HG03439 (cell line): ENCODE measurements at regions not wholly inside any gene's neighbourhood (a gene's known extent, or its start where the extent isn't known, plus 50 kb on each side); places are given as distances from the start of the nearest gene placed in this dataset.
A peak's percentile ranks its signal among the peaks of the same experiment; 100 is the strongest.

ENCODE experiments used
- ATAC-seq: cut with Tn5 transposase; IDR thresholded peaks from one replicate; pipeline ENCODE4 v1.9.1; 2021; ENCODE audit warnings: mild to moderate bottlenecking, moderate library complexity; ENCODE audit not compliant: unreplicated experiment

GRCh38 chr2:34098256-34098655, 499.2 kb upstream of the FAM98A start:
- no peak for ATAC-seq

GRCh38 chr2:34096562-34097171, 497.6 kb upstream of the FAM98A start:
- ATAC-seq: peak; percentile 79

DNA sequence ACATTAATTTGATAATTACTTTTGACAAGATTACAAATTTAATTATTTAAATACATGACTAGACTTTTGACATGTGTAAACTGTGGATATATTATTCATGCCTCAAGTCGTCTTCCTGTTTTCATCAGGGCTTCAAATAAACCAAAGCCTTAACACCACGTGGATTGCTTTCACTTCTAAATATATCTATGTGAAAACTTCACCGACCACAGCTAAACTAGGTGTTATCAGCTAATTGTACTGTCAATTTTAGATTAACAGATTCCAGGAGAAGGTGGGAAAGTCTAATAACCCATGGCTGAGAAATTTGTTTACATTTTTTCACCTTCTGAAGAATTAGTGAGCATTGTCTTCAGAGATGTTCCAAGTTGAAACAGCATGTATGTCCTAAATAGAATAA, 494.7 kb upstream of the FAM98A start:
- ATAC-seq: no peak

DNA sequence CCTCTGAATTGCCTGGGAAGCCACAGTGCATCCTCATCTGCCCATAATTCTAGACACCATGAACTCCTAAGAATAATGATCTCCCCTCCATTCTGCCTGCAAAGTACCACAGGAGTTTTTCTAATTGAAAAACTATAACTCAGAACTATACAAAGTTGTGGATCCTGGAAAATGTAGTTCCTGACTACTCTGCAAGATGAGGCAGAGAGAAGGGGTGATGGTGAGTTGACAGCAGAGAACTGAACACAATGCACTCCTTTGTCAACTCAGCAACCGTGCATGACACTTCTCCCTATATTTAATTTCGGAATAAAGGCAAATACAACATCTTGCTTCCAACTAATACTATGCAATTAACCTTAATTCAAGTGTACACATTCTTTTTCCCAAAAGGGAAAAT, 471.1 kb upstream of the FAM98A start:
- ATAC-seq: no peak

DNA sequence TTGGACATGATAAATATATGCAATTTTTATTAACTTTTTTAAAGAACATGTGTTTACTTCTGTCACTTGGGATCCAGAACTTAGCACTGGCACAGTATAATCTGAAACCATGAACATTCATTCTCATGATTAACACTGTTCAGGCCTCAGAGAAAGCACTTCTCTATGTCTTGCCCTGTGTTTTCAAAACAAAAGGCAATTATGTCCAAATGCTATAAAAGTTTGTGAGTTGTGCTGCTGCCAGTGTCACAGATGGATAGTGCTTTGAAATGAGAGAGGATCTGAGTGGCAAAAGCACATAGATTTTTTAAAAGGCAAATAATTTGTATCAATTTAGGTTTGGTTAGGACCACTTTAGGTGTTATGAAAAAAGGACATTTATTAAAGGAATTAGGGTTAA, 470.5 kb upstream of the FAM98A start:
- no peak for ATAC-seq

- ATAC-seq: no peak
These were observed 451.3 kb upstream of the FAM98A start for GRCh38 chr2:34050413-34050812.

DNA sequence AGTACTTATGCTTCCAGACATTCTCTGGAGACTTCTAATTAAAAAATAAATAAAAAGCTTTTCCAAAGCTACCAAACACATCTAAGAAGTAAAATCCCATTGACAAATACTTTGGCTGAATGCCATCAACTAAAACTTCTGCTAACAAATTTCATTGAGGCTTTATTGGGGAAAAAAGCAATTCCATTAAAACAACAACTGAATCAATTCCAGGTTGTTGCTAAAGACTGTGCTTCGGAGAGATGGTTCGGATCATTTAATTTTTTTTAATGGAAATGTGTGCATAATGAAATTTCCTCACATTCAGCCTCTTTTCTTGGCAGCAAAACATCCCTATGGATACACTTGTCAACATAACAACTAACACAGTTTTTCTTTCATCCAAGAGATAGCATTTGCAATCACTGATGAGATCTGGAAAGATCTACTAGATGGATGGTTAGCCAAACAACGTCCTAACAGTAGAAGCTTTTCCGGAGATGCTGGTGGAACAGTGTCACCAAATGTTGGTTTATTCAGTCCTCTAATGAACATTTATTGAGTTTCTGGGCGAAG, 446.1 kb upstream of the FAM98A start:
- ATAC-seq: no peak

DNA sequence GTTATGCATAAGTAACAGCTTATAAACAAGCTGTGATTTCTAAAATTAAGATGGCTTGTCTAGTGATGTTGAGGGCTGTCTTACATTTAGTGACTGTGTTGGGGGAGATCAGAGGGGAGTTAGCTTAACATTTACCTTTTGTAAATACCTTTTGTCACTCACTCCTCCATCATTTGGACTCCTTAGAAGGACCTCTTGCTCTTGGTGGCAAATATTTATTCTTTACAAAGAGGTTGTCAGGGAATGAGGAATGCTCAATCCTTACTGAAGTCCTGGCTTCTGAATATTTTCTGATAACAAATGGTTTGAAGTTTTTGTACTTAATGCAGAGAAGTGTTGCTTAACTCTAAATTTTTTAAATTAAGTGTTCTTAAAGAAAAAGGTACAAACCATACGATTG, 438.8 kb upstream of the FAM98A start:
- no peak for ATAC-seq

DNA sequence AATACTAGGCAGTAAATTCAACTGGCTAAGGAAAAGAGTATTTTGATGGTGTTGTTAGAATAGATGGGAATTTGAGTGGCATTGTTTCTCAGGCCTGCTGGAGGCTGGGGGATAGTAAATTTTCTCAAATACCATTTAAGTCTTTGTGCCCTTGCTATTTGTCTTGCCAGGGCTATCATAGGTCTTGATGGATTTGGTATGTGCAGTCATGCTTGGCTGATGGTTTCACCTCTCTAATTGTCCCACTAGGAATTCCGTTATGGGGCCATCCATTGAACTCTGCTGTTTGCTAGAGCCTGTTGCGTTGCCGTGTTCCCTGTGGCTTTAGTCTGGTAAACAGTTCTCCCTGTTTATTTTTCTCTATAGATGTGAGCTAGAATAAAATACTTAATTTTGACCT, 438.1 kb upstream of the FAM98A start:
- ATAC-seq: no peak

DNA sequence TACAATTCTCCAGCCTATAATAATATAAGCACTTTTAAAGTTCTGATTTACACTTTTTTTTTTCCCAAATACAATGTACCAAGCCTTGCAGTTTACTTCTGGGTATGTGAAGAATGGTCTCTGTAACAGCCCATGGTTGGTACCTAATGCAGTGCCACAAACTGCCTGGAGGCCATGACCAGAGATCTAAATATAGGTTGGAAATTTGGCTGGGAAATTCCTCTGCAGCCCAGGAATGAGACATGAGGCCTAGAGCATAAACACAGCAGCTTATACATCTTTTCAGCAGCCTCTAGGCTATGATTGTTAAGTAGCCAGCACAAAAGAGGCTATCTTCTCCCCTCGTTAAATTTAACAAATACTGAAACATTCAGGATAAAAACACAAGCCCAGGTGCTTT, 432.0 kb upstream of the FAM98A start:
- ATAC-seq: no peak

DNA sequence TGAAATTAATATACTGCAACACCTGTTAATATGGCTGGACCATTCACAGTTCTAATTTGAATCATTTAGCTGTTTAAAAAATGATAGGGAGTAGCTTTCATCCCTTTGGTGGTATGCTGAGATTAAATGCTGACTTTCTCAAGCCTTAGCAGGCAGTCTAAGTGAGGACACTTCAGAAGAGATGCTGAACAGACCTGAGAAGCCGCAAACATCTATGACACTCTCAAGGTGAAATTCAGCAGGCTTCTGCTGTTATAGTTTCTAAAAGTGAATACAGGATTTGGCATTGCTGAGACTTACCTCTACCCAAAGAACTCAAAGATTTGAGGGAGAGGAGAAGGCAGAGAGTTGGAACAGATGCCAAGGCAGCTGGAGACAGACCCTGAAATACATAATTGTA, 431.2 kb upstream of the FAM98A start:
- no peak for ATAC-seq

DNA sequence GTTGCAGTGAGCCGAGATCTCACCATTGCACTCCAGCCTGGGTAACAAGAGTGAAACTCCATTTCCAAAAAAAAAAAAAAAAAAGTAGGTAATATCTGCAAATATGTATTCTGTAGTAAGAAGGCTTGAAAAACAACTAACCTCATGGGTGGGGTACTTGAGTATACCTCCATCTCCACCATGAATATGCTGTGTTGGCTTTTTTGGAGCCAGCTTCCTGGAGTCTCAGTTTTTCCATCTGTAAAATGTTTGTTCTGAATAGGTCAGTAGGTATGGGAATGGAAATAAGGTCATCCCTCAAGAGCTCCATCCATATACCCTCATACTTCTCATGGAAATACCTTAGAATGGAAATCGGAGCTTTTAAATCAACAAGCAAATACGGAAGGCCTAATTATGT, 430.0 kb upstream of the FAM98A start:
- no peak for ATAC-seq

GRCh38 chr2:34025196-34025595, 426.1 kb upstream of the FAM98A start:
- ATAC-seq: no peak

DNA sequence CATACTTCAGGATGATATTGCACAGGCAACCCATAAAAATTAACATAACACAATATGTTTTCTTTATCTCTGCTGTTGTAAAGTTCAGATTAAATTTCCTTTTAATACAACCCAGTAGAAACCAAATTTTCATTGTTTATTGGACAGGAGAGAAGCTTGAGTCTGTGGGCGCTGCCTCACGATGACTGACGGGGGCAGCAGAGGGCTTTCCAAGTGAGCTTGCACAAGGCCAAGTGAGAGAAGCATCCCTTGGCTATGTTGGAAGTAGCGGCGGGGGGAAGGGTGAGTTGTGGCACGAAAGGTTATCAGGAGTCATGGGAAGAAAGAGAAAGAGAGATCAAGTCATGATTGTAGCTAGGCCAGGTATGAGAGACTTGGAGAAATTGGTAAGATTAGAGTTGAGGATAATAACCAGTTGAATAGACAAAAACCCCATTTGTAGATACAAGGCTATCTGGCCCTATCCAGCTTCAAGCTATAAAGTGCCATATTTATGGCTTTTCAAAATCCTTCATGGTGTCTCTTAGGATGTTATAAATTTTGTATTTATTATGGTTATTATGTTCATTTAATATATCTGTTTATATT, 413.7 kb upstream of the FAM98A start:
- no peak for ATAC-seq

- ATAC-seq: no peak
These were observed 412.6 kb upstream of the FAM98A start for GRCh38 chr2:34011684-34012083.

DNA sequence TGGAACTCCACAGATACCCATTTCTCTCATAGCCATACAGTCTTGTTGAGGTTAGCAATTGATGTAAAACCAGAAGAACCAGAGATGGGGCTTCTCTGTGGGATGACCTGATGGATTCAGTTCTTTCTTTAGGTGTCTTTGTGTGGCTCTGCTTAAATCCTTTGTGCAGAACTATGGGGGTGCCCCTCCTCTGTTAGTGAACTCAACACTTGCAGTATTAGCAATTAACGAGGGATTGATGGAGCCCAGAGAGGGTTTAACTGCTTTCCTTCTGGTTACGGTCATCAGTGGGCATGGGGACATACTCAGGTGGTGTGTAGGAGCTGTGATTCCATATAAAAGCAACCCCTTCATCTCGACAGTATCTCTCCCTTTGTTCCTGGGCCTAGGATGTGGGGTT, 406.8 kb upstream of the FAM98A start:
- no peak for ATAC-seq

DNA sequence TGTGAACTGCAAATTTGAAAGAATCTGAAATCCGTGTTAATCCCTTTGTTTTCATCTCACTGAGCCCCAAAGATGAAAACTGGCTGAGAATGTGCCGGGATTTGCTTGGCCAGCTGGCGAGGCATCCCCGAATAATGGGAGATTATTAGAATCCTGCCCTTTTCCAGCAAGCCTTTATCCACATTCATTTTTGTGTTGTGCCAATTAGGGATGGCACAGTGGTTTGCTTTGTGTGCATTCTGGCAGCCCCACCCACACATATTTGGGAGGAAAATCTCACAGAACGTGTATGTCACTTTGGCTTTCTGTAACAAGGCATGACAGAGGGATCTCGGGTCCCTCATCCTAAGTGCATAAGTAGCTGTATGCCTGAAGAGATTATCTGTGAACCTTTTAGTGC, 405.8 kb upstream of the FAM98A start:
- no peak for ATAC-seq

- no peak for ATAC-seq
These were observed 404.7 kb upstream of the FAM98A start for GRCh38 chr2:34003795-34004194.

GRCh38 chr2:34001557-34001956, 402.5 kb upstream of the FAM98A start:
- ATAC-seq: no peak

- no peak for ATAC-seq
These were observed 385.0 kb upstream of the FAM98A start for GRCh38 chr2:33984131-33984530.

DNA sequence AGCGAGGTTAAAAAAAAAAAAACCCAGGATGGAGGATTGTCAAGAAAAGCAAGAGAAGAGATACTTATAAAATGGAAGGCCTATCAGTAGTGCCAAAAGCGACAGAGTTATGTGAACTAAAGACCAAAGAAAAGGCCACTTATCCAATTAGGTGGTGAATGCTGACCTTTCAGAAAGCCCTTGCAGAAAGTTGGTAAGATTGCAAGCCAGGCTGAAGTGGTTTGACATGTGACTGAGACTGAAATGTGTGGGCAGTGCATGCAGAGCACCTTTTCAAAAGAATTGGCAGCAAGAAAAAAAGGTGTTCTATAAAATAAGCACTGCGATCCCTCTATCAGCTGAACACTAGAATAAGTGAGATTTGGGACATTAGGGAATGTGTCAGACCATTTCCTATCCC, 379.4 kb upstream of the FAM98A start:
- no peak for ATAC-seq

- ATAC-seq: no peak
These were observed 376.4 kb upstream of the FAM98A start for GRCh38 chr2:33975498-33975897.

DNA sequence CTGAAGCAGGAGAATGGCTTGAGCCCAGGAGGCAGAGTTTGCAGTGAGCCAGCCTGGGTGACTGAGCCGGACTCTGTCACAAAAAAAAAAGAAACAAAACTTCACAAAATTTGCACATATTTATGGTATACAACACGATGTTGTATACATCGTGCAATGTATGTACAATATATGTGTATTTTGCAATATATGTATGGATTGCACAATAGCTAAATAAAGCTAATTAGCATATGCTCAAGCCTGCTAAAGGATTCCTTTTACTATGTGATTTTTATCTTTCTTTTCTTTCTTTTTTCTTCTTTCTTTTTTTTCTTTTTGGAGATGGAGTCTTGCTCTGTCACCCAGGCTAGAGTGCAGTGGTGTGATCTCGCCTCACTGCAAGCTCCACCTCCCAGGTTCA, 368.0 kb upstream of the FAM98A start:
- no peak for ATAC-seq
